Hematopoietic multipotent progenitor cell treated with erythropoietin and hydrocortisone succinate and interleukin-3 and kit ligand, for 15 days (in vitro differentiated cells): ENCODE measurements at regions not wholly inside any gene's neighbourhood (a gene's known extent, or its start where the extent isn't known, plus 50 kb on each side); places are given as distances from the start of the nearest gene placed in this dataset.

Experiments used
- DNase-seq: peaks from one replicate; pipeline ENCODE4 v3.0.0-alpha.2; 2015; ENCODE audit warnings: low spot score

DNA sequence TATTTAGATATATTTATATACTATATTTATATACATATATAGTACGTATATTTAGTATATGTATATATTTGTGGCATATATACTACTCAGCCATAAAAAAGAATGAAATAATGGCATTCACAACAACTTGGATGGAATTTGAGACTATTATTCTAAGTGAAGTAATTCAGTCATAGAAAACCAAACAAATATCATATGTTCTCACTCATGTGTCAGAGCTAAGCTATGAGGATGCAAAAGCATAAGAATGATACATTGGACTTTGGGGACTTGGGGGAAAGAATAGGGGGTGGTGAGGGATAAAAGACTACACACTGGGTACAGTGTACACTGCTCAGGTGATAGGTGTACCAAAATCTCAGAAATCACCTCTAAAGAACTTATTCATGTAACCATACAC is 1015.7 kb downstream of the EFNB2 start:
- no peak for DNase-seq

DNA sequence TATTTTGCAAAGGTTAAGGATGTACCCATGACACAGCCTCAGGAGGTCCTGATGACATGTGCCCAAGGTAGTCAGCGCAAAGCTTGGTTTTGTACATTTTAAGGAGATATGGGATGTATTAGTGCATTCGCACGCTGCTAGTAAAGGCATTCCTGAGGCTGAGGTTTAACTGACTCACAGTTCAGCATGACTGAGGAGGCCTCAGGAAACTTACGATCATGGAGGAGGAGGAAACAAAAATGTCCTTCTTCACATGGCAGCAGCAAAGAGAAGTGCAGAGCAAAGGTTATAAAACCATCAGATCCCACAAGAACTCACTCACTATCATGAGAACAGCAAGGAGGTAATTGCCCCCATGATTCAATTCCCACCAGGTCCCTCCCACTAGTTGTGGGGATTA is 1017.4 kb downstream of the EFNB2 start:
- DNase-seq: no peak

DNA sequence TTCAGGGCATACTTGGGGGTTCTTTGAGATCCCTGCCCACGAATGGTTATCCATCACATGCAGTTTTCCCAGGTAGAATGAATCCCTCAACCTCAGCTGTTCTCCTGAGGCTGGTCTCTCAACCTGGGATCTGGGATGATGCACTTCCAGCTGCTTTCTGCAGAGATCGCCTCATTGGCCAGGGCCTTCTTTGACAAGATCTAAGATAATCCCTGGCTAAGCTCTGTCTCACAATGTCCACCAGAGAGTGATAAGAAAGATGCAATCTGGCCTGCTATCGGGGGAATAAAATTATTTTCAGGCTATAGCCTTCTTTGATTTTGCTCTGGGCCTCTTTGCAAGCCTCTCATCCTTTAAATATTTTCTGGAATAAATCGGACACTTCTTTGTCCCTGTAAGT is 1021.1 kb downstream of the EFNB2 start:
- no peak for DNase-seq

DNA sequence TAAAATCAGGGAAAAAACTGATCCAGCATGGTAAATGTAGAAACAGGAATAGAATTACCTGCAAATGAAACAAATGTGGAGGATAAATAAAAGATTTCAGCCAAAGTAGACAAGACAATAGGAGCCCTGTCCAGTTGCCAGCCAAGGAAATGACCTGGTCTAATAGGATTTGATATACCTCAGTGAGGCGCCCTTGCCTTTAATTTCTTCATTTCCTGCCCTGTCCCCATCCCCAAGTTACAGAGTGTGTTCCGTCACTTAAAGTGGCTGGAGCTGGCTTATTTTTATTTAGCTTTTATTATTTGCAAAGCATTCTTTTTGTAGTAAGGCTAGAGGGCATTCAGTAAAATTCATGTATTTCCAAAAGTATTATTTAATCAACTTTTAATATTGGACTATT is 1022.0 kb downstream of the EFNB2 start:
- no peak for DNase-seq

DNA sequence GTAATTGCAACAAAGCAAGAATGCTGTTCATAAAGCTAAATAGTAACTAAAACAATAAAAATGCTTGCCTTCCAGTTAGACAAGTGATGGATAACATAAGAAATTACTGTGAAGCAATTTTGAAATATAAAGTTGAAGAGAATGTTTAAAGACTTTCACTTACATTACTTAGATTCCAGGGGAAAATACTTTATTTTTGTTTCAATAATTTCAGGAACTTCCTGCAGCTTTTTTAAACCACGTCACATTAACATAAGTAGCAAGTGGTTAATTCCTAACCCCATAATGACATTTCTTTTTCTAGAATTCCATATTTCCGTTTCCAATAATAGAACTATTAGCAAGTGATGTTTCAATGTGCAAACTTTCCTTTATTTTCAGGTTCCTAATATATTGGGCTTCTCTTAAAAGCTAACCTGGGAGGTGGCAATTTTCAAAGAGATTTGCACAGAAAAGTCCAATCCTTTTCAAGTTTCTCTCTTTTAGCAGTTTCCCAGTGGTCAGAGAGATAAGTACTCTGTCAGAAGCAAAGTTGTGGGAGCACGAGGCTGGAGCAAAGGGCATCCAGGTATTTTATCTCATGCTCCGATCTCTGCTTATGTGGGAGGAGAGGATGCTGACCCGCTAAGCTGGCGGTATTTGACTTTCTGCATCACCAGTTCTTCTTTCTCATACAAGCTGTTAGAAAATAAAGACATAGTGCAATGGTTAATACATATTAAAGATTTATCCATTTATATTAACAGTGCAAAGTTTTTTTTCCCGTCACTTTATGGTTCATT is 1025.3 kb downstream of the EFNB2 start:
- DNase-seq: no peak

DNA sequence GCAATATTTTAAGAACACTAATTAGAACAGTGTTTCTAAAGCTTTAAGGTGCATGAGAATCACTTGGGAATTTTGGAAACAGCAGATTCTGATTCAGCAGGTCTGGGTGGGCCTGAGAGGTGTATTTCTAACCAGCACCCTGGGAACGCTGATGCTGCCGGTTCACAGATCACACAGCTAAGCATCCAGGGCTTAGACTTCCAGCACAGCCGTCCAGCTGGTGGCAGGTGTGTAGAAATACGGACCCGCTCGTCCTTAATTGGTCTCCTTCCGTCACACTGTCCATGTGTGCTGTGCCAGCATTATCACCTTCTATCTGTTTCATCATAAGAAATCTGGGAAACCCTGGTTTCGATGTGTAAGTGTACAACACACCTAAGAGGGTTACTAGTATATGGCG is 1029.0 kb downstream of the EFNB2 start:
- no peak for DNase-seq

DNA sequence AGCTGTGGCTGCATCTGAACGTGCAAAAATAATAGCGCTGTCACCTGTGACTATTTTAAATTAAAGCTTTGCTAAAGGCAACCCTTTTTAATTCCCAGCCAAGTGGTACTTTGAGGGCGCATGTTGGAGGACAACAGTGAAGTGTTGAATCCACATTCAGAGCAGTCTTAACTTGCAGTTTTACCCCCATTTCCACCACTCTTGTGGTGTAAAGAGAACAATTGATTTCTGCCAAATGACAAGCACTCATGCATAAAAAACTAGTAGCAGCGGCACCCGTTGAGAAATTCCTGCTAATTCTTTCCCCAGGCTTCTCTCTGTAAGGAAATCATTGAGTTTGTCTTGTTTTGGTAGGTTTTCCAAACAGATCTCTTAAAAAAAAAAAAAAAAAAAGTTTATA is 1033.3 kb downstream of the EFNB2 start:
- no peak for DNase-seq

DNA sequence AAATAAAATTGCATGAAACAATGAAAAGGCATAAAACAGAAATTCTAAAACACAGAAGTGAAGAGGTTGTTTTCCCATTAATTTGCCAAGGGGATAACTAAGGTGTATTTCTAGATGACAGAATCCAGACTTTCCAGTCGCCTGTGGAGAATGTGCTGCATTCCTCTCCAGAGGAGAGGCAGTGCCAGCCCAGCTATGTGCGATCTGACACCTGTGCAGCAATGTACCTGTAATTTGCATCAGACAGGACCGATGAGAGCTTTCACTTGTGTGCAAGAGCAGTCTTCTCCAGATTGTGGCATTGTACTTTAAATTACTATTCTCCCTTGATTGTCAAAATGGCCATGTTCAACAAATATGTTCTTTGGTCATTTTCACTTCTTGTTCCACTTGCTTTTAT is 1037.9 kb downstream of the EFNB2 start:
- no peak for DNase-seq

DNA sequence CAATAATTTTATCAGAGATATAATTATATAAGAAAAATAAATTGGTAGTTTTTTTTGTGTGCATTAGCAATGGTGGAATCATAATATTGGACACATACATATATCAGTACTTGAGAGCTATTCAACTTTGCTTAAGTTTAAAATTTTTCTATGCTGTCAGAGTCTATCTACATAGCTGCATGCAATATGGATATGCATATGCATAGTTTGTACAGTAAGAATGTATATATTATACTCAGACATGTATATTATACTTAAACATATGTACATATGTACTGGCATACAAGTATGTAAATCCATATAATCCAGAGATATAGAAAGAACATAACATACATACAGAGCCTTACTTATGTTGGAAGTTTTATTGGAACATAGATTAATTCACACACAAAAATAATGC is 1043.2 kb downstream of the EFNB2 start:
- no peak for DNase-seq

DNA sequence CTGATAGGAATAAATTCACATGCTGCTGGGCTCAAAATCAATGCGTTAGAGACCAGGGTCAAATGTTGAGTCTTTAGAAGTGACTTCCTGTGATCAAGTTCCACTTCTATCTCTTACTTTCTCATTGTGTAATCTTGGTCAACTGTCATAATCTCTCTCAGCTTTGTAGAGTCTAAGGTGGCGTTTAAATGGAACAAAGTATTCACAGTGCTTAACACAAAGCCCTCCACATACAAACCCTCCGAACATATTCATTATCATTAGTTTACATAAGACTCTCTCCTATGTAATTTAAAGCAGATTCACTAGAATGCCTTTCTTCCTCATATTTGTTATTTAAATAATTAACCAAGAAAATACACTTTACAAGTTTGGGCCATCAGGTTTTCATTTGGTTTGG is 1044.1 kb downstream of the EFNB2 start:
- no peak for DNase-seq

DNA sequence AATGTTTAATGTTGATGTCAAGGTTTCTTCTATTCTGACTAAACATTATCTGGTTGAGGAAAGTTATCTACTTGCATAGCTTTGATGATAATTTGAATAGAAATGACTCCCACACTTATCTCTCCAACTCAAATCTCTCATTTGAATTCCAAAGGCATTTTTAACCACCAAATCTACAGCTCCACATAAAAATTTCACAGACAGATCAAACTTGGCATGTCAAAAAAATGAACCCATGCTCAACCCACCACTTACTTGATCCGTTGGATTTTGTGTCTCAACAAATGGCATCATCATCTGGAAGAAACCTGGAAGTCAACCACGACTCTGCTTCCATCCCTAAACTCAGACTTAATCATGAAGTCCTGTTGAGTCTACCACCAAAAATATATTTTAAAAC is 1050.4 kb downstream of the EFNB2 start:
- DNase-seq: no peak

DNA sequence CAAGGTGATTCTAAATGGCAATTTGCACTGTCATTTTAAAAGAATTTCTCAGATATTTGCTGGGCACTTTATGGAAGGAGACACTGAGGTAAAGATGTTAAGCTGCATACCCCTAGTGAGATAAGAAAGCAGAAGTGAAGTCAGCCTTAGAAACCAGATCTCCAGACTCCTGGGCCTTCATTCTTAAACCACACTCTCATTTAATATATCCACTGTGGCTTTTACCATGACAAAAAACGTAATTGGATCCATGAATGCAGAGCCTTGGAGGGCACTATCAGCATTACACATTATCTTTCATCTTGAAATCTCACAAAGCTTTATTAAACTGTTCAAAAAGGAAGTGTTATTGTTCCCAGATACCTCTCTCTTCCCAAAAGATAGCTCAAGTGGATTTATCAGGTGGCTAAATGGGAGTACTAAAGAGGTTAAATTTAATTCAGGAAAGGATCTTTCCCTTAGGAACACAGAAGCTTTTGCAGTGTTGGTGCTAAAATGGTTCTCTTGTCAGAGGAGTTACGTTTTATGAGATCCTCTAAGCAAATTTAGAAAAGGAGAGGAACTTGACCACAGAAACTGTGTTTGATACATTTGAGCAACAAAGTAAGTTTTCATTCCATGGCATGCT is 1060.4 kb downstream of the EFNB2 start:
- no peak for DNase-seq

DNA sequence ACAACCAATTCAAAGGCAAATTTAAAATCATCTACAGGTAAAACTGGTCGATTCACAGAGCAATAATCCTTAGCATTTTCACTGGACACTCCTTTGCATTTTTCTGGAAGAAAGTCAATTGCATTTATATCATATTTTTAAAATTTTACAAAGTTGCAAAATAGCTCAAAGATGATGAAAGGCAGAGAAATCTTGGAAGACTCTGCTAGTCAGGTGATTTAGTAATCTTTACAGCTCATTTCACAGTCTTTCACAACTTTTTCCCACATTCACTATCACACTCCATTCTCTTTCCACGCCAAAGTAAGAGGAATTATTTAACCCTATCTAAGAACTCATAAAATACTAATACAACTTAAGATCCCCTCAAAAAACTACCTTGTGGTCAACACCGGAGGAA is 1063.8 kb downstream of the EFNB2 start:
- DNase-seq: no peak

DNA sequence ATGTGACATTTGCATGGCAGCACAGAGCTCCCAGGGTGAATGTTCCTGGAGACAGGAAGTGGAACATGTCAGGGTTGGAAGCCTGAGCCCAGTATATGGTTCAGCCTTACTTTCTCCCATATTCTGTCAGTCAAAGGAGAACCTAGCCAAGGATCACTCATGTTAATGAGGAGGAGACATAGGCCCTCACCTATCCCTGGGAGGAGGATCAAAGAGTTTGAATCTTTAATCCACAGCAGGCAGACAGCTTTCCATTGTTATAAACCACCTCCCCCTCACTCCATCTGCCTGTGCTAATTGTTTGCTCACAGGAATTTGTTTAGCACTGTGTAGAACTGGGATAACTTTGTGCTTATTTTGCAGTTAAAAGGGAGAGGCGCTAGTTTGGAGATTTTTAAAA is 1069.1 kb downstream of the EFNB2 start:
- DNase-seq: no peak

DNA sequence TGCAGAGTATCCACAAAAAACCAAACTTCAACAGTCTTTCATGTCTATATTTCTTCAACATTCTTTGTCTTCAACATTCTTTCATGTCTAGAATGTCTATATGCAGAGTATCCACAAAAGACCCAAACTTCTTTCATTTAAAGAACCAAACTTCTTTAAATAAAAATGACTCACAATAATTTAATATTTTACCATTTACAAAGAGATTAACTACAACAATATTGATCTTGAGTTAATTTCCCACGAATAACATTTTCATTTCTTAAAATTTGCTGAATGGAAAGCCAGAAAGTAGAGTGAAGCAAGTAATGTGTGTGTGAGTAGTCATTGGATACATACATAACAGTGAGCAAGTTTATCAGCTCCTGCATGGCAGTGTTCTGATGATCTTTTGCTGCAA is 1069.7 kb downstream of the EFNB2 start, which contains the start of gene DAOA:
Gene DAOA, plus strand, starts transcription at position 301 of the 400 bp plus-strand sequence.
- DNase-seq: no peak

DNA sequence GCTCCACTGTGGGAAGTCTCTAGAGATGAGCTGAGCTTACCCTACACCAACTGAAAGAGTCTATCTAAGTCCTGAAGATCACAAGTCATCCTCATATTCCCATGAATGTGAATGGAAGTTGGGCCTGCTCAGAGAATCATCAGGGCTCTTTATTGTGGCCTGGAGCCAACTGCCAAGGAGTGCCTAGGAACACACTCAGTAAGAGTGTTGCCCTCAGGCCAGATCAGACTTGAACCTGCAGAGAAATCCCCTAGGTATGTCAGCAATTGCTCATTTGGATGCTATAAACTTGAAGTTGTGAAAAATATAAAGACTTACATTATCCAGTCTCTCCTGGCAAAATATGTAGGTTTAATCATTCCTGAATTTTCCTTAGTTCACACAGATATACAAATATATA is 1070.2 kb downstream of the EFNB2 start:
- DNase-seq: no peak

DNA sequence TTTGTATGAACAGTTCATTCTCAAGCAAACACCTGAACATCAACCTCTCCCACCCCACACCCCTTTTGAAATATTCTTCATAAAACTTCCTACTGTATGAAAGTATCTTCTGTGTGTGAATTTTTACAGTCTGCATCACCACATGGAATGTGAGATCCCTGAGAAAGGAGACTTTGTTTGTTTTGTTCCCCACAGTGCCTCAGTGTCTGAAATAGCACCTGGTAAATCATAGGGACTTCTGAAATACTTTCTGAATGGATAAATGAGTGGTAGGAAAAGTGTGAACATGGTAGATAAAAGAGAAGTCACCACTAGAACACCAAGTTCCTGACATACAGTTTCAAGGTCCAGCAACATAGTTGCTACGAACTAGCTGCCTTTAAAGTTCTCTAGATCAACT is 1071.2 kb downstream of the EFNB2 start:
- no peak for DNase-seq

DNA sequence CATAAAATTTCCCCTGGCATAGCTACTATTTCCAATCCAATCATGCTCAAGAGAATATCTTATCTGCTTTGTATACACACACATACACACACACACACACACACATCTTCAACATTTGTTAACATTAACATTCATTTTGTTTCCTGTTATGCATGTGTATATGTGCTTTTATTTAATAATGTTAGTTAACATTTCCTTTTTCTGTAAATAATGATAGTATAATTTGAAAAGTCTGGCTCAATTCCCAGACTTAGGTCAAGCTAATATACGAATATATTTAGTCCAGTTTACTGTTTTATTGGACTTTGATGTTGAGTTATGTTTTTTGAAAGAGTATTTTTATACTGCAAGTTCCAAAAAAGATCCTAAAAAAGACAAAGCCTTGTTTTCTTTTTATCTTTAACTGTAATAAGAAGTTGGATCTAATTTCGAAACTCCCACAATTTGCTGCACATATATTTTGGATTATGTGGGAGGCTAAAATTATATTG is 1072.4 kb downstream of the EFNB2 start:
- DNase-seq: no peak

DNA sequence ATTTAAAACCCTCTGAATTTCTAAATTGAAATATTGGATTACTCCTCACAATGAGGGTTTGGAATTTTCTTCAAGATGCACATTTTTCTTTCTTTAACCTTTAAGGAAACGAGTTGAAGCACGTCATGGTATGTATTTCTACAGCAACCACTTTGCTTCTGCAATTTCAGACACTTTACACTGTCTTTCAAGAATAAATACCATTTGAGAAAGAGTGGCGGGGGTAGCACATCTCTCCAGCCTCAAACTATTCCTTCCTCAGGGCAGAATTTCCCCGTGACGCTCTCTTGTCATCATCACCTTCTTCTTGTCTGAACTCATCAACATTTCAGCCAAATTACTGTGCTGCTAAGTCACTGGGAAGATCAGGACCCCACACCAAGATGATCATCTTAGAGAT is 1073.4 kb downstream of the EFNB2 start:
- no peak for DNase-seq

DNA sequence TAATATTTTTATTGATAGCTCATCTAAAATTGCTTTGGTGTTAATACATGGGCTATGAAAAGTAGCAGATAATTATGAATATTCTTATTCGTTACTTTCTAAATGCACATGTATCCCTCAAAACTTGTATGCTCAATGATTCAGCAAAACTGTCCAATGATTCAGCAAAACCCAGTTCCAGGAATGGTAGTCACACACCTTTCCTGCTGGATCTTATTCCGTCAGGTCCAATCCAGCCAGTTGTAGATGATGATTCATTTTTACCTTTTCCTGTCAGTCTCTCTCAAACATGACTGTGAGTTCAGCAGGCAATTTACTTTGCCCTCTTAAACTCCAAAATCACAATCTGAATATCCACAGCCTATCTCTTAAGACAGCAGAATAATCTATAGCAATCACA is 1082.6 kb downstream of the EFNB2 start:
- no peak for DNase-seq

DNA sequence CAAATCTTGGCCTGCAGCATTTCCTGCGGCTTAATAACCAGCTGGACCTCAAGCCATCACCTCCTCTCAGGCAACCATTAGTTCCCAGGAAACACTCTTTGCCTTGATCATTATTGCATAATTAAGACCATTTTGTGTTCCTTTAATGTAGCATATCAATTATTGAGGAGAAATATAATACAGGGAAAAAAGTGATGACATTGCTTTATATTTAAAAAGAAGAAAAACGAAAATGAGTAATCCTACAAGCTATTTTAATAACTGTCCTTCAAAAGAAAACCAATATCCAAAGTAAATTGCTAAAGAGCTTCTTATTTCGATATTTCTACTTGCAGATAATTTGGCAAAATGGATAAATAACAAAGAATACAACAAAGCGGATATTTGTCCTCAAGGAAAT is 1084.7 kb downstream of the EFNB2 start:
- no peak for DNase-seq

DNA sequence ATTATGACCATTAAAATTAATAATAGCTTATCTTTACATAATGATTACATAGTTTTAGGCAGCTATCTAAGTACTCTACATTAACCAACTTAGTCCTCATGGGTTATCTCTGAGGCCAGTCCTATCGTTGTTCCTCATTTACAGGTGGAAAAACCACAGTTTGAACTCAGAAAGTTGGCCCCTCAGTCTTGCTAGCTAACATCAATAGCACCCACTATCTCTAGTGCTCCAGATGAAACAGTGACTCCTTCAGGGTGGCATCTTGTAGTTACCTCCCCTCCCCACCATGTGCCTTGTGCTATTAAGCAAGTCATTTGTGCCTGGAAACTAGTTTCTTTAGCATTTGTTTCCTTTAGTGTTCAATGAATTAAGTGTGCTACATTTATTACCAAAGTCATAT is 1086.7 kb downstream of the EFNB2 start:
- DNase-seq: no peak

DNA sequence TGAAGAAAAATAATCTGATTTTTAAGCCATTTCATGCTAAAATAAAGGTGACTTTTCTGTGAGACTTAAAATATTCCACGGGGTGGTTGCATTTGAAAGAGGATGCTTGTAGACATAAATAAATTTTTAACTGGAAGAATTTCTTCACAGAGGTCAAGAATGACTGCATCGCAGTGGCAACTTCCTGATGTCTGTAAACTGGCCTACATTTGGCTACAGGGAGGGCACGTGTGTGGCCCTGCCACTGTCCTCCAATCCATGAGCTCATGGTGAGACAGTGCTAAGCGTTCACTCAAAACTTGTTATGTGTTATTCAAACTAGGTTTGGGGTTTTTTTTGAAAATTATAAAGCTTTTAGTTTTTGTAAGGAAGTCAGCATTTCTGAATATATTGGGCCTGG is 1089.3 kb downstream of the EFNB2 start:
- no peak for DNase-seq

DNA sequence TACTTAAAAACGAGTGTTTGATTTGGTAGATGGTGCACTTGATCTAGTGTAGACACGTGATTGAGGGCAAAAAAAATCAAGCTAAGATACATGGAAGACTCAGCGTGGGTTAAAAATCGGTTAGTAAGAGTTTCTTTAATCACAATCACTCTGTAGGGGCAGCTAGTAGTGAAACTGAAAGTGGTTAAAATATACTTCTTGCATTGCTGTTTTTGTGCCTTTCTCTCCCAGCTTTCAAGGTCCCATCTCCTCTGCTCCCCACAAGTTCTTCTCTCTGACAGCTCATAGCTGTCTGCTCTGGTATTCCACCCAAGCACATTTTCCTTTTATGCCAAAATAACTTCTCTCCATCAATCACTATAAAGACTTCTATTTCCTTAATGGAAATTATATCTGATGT is 1089.7 kb downstream of the EFNB2 start:
- no peak for DNase-seq
